HG02938 (cell line): ENCODE measurements at regions not wholly inside any gene's neighbourhood (a gene's known extent, or its start where the extent isn't known, plus 50 kb on each side); places are given as distances from the start of the nearest gene placed in this dataset.
"Not testable (repeated sequence)": the region's sequence is repeated elsewhere in the genome, so short reads cannot be mapped to it uniquely, and the experiment has no call there.

Experiments used
- ATAC-seq: cut with Tn5 transposase; IDR thresholded peaks from one replicate; pipeline ENCODE4 v1.9.1; 2021; ENCODE audit warnings: mild to moderate bottlenecking, moderate library complexity; ENCODE audit not compliant: unreplicated experiment

- not testable (repeated sequence) for ATAC-seq
Measured at GRCh38 chr9:1903080-1903704, 112.0 kb upstream of the SMARCA2 start.

- ATAC-seq = no peak
Measured at GRCh38 chr9:1907465-1907864, 107.7 kb upstream of the SMARCA2 start.

- no peak for ATAC-seq
Measured at GRCh38 chr9:1909322-1909721, 105.8 kb upstream of the SMARCA2 start.

GRCh38 chr9:1910269-1910811, 104.8 kb upstream of the SMARCA2 start:
- no peak for ATAC-seq

- ATAC-seq = no peak
Measured at GRCh38 chr9:1913631-1914330, 101.4 kb upstream of the SMARCA2 start.

- ATAC-seq = no peak
Measured at GRCh38 chr9:1916095-1916494, 99.1 kb upstream of the SMARCA2 start.

- no peak for ATAC-seq
Measured at GRCh38 chr9:1916655-1917054, 98.5 kb upstream of the SMARCA2 start.

GRCh38 chr9:1917396-1917935, 97.7 kb upstream of the SMARCA2 start:
- no peak for ATAC-seq

GRCh38 chr9:1918108-1918507, 97.0 kb upstream of the SMARCA2 start:
- no peak for ATAC-seq

- no peak for ATAC-seq
Measured at GRCh38 chr9:1918622-1919021, 96.5 kb upstream of the SMARCA2 start.

GRCh38 chr9:1919229-1919628, 95.9 kb upstream of the SMARCA2 start:
- no peak for ATAC-seq

- ATAC-seq = no peak
Measured at GRCh38 chr9:1920386-1920785, 94.8 kb upstream of the SMARCA2 start.

GRCh38 chr9:1922026-1922425, 93.1 kb upstream of the SMARCA2 start:
- ATAC-seq = no peak

- ATAC-seq = no peak
Measured at GRCh38 chr9:1927546-1927945, 87.6 kb upstream of the SMARCA2 start.

- ATAC-seq = no peak
Measured at GRCh38 chr9:1929134-1929533, 86.0 kb upstream of the SMARCA2 start.

- no peak for ATAC-seq
Measured at GRCh38 chr9:1929722-1930244, 85.4 kb upstream of the SMARCA2 start.

- ATAC-seq = not testable (repeated sequence)
Measured at GRCh38 chr9:1930245-1930736, 84.9 kb upstream of the SMARCA2 start.

- peak; percentile 18 for ATAC-seq
Measured at GRCh38 chr9:1938135-1938534, 77.0 kb upstream of the SMARCA2 start.

GRCh38 chr9:1938675-1939170, 76.4 kb upstream of the SMARCA2 start:
- ATAC-seq = peak; percentile 59

- ATAC-seq = peak; percentile 38
Measured at GRCh38 chr9:1939466-1939865, 75.7 kb upstream of the SMARCA2 start.

GRCh38 chr9:1939926-1940368, 75.2 kb upstream of the SMARCA2 start:
- peak; percentile 71 for ATAC-seq
